ENCODE measurements at regions not wholly inside any gene's neighbourhood (a gene's known extent, or its start where the extent isn't known, plus 50 kb on each side); places are given as distances from the start of the nearest gene placed in this dataset.

DNA sequence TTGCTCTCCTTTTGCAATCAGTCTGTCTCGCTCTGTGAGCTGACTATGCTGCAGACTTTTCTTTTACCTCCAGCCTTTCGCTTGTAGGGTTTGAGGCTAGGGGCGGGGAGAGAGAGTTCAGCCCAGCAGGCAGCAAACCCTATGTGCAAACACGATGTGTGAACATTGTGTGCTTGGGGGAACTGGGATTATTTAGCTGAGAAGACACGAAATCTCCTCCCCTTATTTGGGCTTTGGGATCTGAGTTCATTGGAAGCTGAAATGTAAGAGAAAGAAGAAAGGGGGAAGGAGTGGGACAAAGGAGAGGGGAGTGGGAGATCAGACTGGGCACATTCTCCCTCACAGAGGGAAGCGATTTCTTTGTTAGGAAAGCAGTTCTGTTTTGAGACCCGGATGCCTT, 189.6 kb upstream of the TNP1 start:
- no peak for DNase-seq

- no peak for DNase-seq
Measured at GRCh38 chr2:217048730-217049129, 188.9 kb upstream of the TNP1 start.

DNA sequence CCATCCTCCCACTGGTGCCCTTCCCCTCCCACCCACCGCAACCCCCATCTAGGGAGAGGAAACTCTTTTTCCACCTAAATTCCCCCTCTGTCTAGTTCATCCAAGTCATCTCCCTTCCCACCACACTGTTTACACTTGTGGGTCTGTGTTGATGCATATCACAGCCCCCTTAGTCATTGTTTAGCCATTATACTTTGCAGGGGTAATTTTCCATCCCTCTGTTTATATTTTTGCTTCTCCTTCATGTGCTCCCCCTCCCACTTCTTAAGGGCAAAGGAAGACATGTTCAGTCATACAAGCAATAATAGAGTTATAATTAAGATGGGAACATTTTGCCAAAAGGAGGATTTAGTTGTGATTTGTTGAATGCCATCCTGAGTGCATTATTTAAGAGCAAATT, 187.8 kb upstream of the TNP1 start:
- no peak for DNase-seq

- DNase-seq = no peak
Measured at GRCh38 chr2:217047209-217047608, 187.3 kb upstream of the TNP1 start.

- DNase-seq = no peak
Measured at GRCh38 chr2:217045700-217046475, 186.0 kb upstream of the TNP1 start.

GRCh38 chr2:217040099-217040498, 180.2 kb upstream of the TNP1 start:
- DNase-seq = no peak

DNA sequence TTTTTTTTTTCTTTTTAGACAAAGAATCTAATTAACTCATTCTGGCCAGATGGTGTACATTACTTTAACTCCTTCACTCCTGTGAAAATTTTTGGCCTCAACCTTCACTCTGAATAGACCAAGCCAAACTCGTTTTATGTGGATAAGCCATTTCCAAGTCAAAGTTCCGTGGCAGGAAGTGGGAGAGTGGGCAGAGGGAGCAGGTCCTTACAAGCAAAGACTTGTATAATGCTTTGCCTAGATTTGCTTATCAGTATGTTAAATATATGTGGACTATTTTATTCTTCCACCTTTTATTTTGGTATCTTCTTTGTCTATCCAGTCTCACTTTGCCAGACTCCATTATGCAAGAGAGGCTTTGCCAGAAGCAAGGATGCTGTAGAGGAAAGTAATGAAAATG, 178.1 kb upstream of the TNP1 start:
- DNase-seq = no peak

DNA sequence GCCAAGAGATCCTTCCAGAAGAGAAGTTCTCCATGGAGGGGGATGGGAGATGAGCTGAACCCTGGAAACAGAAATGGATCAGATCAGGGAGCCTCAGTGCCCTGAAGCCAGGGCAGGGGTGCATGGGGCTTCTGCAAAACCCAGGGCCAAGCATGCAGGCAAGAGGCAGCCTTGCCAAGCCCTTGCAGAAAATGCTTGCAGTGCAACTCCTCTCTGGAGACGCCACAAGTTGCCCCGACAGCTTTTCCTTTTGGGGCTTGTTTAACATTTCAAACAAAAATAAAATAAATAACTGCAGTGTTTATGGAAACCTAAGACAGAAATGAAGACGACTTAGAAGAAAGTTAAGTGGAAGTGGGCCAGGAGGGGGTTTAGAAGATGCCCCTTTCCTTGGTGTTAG, 177.5 kb upstream of the TNP1 start:
- DNase-seq = no peak

DNA sequence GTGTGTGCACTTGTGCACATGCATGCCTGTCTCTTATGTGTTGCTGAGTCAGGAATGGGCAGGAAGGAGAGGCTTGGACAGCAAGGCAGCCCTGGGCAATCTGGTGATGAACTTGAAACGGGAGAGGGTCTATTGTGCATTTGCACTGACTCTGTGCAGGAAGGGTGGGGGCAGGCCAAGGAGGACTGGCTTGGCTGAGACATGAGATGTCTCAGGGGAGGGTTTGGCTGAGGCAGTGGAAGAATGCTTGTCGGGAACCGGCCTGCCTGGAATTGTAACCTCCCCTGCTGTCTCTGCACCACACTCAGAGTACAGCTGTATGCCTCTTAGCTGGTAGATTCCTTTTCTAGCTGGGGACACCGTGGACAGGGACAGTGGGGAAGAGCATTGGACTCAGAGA, 176.1 kb upstream of the TNP1 start:
- DNase-seq = peak; percentile 84

- no peak for DNase-seq
Measured at GRCh38 chr2:217033186-217033585, 173.3 kb upstream of the TNP1 start.

GRCh38 chr2:217031445-217031844, 171.6 kb upstream of the TNP1 start:
- DNase-seq = no peak

- DNase-seq = no peak
Measured at GRCh38 chr2:217030081-217030480, 170.2 kb upstream of the TNP1 start.

DNA sequence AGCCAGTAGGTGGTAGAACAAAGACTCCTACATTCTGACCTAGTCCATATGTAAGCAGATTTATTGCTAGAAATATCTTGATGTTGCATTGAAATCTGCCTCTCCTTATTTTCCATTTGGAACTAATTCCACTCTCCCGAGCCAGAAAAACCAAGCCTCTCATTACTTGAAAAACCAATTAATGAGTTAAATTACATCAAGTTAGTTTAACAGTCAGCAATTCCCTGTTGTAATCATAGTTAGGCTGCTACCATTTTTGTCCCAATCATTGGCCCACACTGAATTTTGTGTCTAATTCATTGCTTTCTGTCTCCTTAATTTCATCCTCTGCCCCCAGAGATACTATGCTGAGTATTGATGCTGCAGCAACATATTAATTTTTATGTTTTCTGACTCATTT, 168.3 kb upstream of the TNP1 start:
- DNase-seq = no peak

GRCh38 chr2:217027414-217027813, 167.6 kb upstream of the TNP1 start:
- no peak for DNase-seq

- DNase-seq = no peak
Measured at GRCh38 chr2:217026569-217026968, 166.7 kb upstream of the TNP1 start.

DNA sequence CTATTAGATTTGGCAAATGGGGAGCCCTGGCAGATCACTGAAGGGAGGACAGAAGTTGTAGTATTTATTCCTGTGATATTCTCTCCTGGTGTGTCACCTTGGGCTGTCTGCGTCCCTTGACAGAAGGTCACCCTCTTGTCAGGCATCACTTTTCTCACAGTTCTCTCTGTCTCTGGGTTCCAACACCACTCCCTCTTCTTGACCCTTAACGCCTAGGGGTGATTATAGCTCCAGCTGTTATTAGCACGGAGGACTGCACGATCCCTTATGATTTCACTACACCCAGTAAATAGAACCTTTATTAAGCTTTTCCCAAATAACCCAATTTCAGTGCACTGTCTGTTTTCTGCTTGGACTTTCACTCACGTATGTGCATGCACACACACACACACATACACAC, 166.3 kb upstream of the TNP1 start:
- DNase-seq = no peak

DNA sequence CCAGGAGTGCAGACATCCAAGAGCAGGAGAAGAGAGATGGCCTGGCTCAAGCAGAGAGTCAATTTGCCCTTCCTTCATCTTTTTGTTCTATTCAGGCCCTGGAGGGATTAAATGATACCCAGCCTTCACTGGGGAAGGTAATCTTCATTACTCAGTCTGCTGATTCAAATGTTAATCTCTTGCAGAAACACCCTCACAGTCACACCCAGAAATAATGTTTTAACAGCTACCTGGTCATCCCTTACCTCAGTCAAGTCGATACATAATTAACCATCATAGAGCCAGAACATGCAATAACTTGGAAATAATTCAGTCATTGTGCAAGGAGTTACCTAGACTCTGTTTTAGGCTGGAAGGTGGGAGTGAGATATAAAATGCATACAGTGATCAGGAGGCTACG, 163.7 kb upstream of the TNP1 start:
- no peak for DNase-seq

- no peak for DNase-seq
Measured at GRCh38 chr2:217017456-217018252, 157.8 kb upstream of the TNP1 start.

GRCh38 chr2:217016796-217017419, 157.0 kb upstream of the TNP1 start:
- peak; percentile 75 for DNase-seq

DNA sequence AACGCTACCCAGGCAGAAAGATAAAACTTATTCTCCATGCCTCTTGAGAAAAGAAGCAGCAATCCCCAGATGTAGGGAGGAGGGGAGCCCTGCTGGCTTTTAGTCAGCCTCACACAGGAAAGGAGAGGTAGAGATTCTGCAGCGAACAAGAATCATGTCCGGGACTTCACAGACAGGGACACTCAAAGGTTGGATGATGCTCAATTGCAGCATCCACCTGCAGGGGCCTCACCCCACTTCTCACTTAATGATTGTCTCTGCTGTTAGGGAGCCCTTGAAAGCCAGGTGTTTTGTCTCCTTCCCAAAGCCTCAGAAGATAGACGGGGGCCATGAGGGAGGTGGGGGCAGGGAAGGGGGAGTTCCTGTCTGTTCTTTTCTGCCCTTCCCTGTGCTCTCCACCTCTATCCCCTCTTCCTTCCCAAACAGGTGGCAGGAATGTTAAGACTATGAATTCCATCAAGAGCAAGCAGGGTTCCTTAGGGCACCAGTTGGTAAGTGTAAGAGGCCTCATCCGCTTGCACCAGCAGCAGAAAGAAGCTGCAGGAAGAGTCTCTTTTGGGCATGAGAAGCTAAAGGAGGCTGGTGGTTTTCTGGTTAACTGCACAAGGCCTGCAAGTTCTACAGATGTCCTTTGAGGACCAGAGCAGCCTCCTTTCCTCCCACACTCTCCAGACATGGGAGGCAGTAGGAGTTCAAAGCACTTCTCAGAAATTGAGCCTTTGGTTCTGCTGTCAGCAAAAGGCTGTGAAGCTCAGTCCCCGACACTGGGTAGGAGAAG, 154.7 kb upstream of the TNP1 start:
- DNase-seq = no peak

GRCh38 chr2:217013926-217014325, 154.1 kb upstream of the TNP1 start:
- no peak for DNase-seq

GRCh38 chr2:217011576-217011975, 151.7 kb upstream of the TNP1 start:
- DNase-seq = no peak

DNA sequence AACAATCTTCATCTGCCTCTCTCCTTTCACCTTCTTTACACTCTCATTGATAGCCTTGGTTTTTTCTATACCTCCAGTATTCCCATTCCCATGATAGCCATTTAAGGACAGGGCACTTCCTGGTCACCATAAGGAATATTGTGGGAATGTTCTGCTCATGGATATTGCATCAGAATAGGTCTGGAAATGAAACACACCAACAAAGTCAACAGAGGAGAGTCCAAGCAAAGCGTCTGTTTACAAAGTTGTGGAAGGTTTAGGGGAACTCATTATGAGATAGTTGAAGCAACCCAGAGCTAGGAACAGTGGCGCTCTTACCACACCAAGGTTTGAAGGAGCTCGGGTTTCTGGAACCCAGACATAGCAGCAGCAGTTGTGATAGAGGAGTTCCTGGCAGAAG, 150.3 kb upstream of the TNP1 start:
- no peak for DNase-seq
